HUES48 (cell line): ENCODE measurements at regions not wholly inside any gene's neighbourhood (a gene's known extent, or its start where the extent isn't known, plus 50 kb on each side); places are given as distances from the start of the nearest gene placed in this dataset.

Experiments
- H3K27ac ChIP-seq: one replicate; pipeline ENCODE4 v1.7.0; 2013; ENCODE audit warnings: low read depth, low read length, inconsistent platforms
- H3K27me3 ChIP-seq: 2 replicates; pipeline ENCODE4 v1.6.1; 2013; ENCODE audit warnings: mild to moderate bottlenecking, low read length; ENCODE audit not compliant: control insufficient read depth, insufficient read depth
- H3K36me3 ChIP-seq: 2 replicates; pipeline ENCODE4 v1.6.1; 2013; ENCODE audit warnings: low read length; ENCODE audit not compliant: control insufficient read depth, insufficient read depth
- H3K4me1 ChIP-seq: 2 replicates; pipeline ENCODE4 v1.6.1; 2013; ENCODE audit warnings: mild to moderate bottlenecking, low read length; ENCODE audit not compliant: control insufficient read depth, insufficient read depth
- H3K4me3 ChIP-seq: 2 replicates; pipeline ENCODE4 v1.5.1; 2013; ENCODE audit warnings: mild to moderate bottlenecking, low read depth, low read length
- H3K9ac ChIP-seq: 2 replicates; pipeline ENCODE4 v1.6.1; 2013; ENCODE audit warnings: mild to moderate bottlenecking, low read depth, low read length, moderate library complexity
- H3K9me3 ChIP-seq: 2 replicates; pipeline ENCODE4 v1.6.1; 2013; ENCODE audit warnings: low read length; ENCODE audit not compliant: control insufficient read depth, insufficient read depth

- H3K27ac ChIP-seq: no peak overlapping the region
- H3K36me3 ChIP-seq: no peaks in the 10 kb centered on the region
- peaks cover 20% of the 10 kb centered on the region for H3K4me1 ChIP-seq
- peaks cover 6% of the 10 kb centered on the region; the same call in 1 of the 2 replicates for H3K9me3 ChIP-seq
- H3K27me3 ChIP-seq: peaks cover 11% of the 10 kb centered on the region
- H3K4me3 ChIP-seq: no peak overlapping the region
- H3K9ac ChIP-seq: no peak overlapping the region
Measured at GRCh38 chr2:4247791-4248190, 544.4 kb downstream of the DCDC2C start.

GRCh38 chr2:4255491-4255890, 552.1 kb downstream of the DCDC2C start:
- Histone ChIP-seq H3K27ac (no peak overlapping the region), H3K36me3 (no peaks in the 10 kb centered on the region), H3K4me1 (no peaks in the 10 kb centered on the region), H3K4me3 (no peak overlapping the region), H3K9me3 (no peaks in the 10 kb centered on the region), H3K27me3 (no peaks in the 10 kb centered on the region), H3K9ac (no peak overlapping the region)

GRCh38 chr2:4256351-4256750, 553.0 kb downstream of the DCDC2C start:
- Histone ChIP-seq H3K9me3 (no peaks in the 10 kb centered on the region), H3K4me1 (no peaks in the 10 kb centered on the region), H3K27me3 (no peaks in the 10 kb centered on the region), H3K36me3 (no peaks in the 10 kb centered on the region), H3K27ac (no peak overlapping the region), H3K4me3 (no peak overlapping the region), H3K9ac (no peak overlapping the region)

- no peak overlapping the region for H3K27ac ChIP-seq
- H3K27me3 ChIP-seq: no peaks in the 10 kb centered on the region
- no peaks in the 10 kb centered on the region for H3K4me1 ChIP-seq
- H3K9me3 ChIP-seq: no peaks in the 10 kb centered on the region
- H3K4me3 ChIP-seq: no peak overlapping the region
- H3K36me3 ChIP-seq: no peaks in the 10 kb centered on the region
- H3K9ac ChIP-seq: no peak overlapping the region
Measured at GRCh38 chr2:4258563-4258962, 555.2 kb downstream of the DCDC2C start.

- Histone ChIP-seq H3K9me3 (no peaks in the 10 kb centered on the region), H3K27me3 (no peaks in the 10 kb centered on the region)
Measured at GRCh38 chr2:4265936-4266335, 562.6 kb downstream of the DCDC2C start.

GRCh38 chr2:4269885-4270284, 566.5 kb downstream of the DCDC2C start:
- Histone ChIP-seq H3K9me3 (no peaks in the 10 kb centered on the region), H3K4me3 (no peak overlapping the region), H3K27me3 (no peaks in the 10 kb centered on the region), H3K9ac (no peak overlapping the region), H3K36me3 (no peaks in the 10 kb centered on the region), H3K4me1 (no peaks in the 10 kb centered on the region), H3K27ac (no peak overlapping the region)

More at GRCh38 chr2:4265936-4266335, 562.6 kb downstream of the DCDC2C start:
- H3K9ac ChIP-seq: no peak overlapping the region
- no peak overlapping the region for H3K4me3 ChIP-seq
- H3K36me3 ChIP-seq: no peaks in the 10 kb centered on the region
- no peaks in the 10 kb centered on the region for H3K4me1 ChIP-seq
- H3K27ac ChIP-seq: no peak overlapping the region

- no peak overlapping the region for H3K4me3 ChIP-seq
- H3K9ac ChIP-seq: no peak overlapping the region
- H3K27me3 ChIP-seq: no peaks in the 10 kb centered on the region
- H3K27ac ChIP-seq: no peak overlapping the region
- H3K9me3 ChIP-seq: no peaks in the 10 kb centered on the region
- H3K4me1 ChIP-seq: no peaks in the 10 kb centered on the region
- no peaks in the 10 kb centered on the region for H3K36me3 ChIP-seq
Measured at GRCh38 chr2:4272261-4272858, 569.0 kb downstream of the DCDC2C start.

- no peak overlapping the region for H3K9ac ChIP-seq
- H3K4me1 ChIP-seq: no peaks in the 10 kb centered on the region
- no peak overlapping the region for H3K27ac ChIP-seq
- H3K36me3 ChIP-seq: no peaks in the 10 kb centered on the region
- no peak overlapping the region for H3K4me3 ChIP-seq
- H3K27me3 ChIP-seq: no peaks in the 10 kb centered on the region
- no peaks in the 10 kb centered on the region for H3K9me3 ChIP-seq
Measured at GRCh38 chr2:4278392-4278791, 575.0 kb downstream of the DCDC2C start.

GRCh38 chr2:4279431-4279830, 576.1 kb downstream of the DCDC2C start:
- no peaks in the 10 kb centered on the region for H3K36me3 ChIP-seq
- H3K27ac ChIP-seq: no peak overlapping the region
- H3K27me3 ChIP-seq: no peaks in the 10 kb centered on the region
- H3K9ac ChIP-seq: no peak overlapping the region
- no peak overlapping the region for H3K4me3 ChIP-seq
- H3K4me1 ChIP-seq: no peaks in the 10 kb centered on the region
- H3K9me3 ChIP-seq: no peaks in the 10 kb centered on the region

GRCh38 chr2:4291430-4291829, 588.1 kb downstream of the DCDC2C start:
- H3K4me3 ChIP-seq: no peak overlapping the region
- no peaks in the 10 kb centered on the region for H3K27me3 ChIP-seq
- no peaks in the 10 kb centered on the region for H3K9me3 ChIP-seq
- no peak overlapping the region for H3K9ac ChIP-seq
- no peaks in the 10 kb centered on the region for H3K4me1 ChIP-seq
- H3K36me3 ChIP-seq: no peaks in the 10 kb centered on the region
- no peak overlapping the region for H3K27ac ChIP-seq

- no peak overlapping the region for H3K4me3 ChIP-seq
- H3K9me3 ChIP-seq: no peaks in the 10 kb centered on the region
- H3K27me3 ChIP-seq: no peaks in the 10 kb centered on the region
- H3K36me3 ChIP-seq: no peaks in the 10 kb centered on the region
- no peak overlapping the region for H3K27ac ChIP-seq
- no peaks in the 10 kb centered on the region for H3K4me1 ChIP-seq
- H3K9ac ChIP-seq: no peak overlapping the region
Measured at GRCh38 chr2:4295680-4296079, 592.3 kb downstream of the DCDC2C start.
